Activated CD8-positive, alpha-beta T cell treated with anti-CD3 and anti-CD28 coated beads, Interleukin-2, amount 10 ng/mL, durations not matched to agents 7 days and 5 days (primary cell): ENCODE measurements at regions not wholly inside any gene's neighbourhood (a gene's known extent, or its start where the extent isn't known, plus 50 kb on each side); places are given as distances from the start of the nearest gene placed in this dataset.
"Not testable (repeated sequence)": the region's sequence is repeated elsewhere in the genome, so short reads cannot be mapped to it uniquely, and the experiment has no call there.

Source experiments
- ATAC-seq: fragments of 150-1000 bp; cut with Tn5 transposase; one replicate; pipeline ENCODE4 v1.10.0; 2021; ENCODE audit warnings: moderate library complexity
- CTCF ChIA-PET: fragments of 350-600 bp; sonication (Branson Sonifier 250); formaldehyde crosslinking; loops from one replicate; lab custom pipeline; 2021; ENCODE audit warnings: antibody characterized with exemption; lab: Charles Lee
- POLR2A ChIA-PET: fragments of 350-600 bp; sonication (Branson Sonifier 250); formaldehyde crosslinking; loops from one replicate; lab custom pipeline; 2021; ENCODE audit warnings: antibody characterized with exemption; lab: Charles Lee
- DNase-seq: peaks from one replicate; pipeline ENCODE4 v3.0.0-alpha.2; 2020
- H3K27ac Mint-ChIP-seq: one replicate; pipeline ENCODE4 v1.8.0; 2021; ENCODE audit warnings: mild to moderate bottlenecking, mixed read lengths
- H3K27me3 Mint-ChIP-seq: one replicate; pipeline ENCODE4 v1.8.0; 2021; ENCODE audit warnings: low read depth, mixed read lengths
- H3K36me3 Mint-ChIP-seq: one replicate; pipeline ENCODE4 v1.8.0; 2021; ENCODE audit warnings: low read depth, mixed read lengths
- H3K4me1 Mint-ChIP-seq: one replicate; pipeline ENCODE4 v1.8.0; 2021; ENCODE audit warnings: low read depth, mixed read lengths
- H3K4me3 Mint-ChIP-seq: one replicate; pipeline ENCODE4 v1.8.0; 2021; ENCODE audit warnings: mild to moderate bottlenecking, mixed read lengths
- H3K9me3 Mint-ChIP-seq: one replicate; pipeline ENCODE4 v1.8.0; 2022; ENCODE audit warnings: mixed read lengths; ENCODE audit not compliant: insufficient read depth

GRCh38 chr5:58317808-58318207 lies 142.1 kb downstream of the PLK2 start:
- DNase-seq (no peak), ATAC-seq (no peak)
- Mint-ChIP-seq H3K36me3 (no peaks in the 10 kb centered on the region), H3K27me3 (peaks cover 4% of the 10 kb centered on the region), H3K4me1 (no peaks in the 10 kb centered on the region), H3K9me3 (no peaks in the 10 kb centered on the region), H3K4me3 (no peak overlapping the region), H3K27ac (no peak overlapping the region)
- ChIA-PET CTCF (no interaction called here), POLR2A (no interaction called here)

DNA sequence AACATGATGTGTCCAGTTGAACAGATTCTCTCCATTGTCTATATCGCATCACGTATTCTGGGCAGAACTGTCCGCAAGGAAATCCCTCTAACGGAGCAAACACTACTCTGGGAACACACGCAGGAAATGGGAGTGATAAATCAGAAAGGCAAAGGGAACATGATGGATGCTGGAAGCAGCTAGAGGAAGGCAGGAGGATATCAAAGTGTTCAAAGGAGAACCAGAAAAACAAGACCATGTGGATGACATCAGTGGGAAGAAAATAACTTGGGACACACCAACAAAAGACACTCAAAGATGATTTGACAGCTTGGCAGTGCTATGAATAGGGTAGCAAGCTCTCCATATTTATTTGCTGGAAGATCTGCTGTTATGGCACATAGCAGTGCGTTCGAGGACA lies 142.9 kb downstream of the PLK2 start:
- Mint-ChIP-seq H3K36me3 (no peaks in the 10 kb centered on the region), H3K27me3 (peaks cover 4% of the 10 kb centered on the region), H3K4me1 (no peaks in the 10 kb centered on the region), H3K27ac (no peak overlapping the region), H3K9me3 (no peaks in the 10 kb centered on the region), H3K4me3 (no peak overlapping the region)
- ChIA-PET CTCF (no interaction called here), POLR2A (no interaction called here)
- ATAC-seq: no peak
- DNase-seq: no peak

DNA sequence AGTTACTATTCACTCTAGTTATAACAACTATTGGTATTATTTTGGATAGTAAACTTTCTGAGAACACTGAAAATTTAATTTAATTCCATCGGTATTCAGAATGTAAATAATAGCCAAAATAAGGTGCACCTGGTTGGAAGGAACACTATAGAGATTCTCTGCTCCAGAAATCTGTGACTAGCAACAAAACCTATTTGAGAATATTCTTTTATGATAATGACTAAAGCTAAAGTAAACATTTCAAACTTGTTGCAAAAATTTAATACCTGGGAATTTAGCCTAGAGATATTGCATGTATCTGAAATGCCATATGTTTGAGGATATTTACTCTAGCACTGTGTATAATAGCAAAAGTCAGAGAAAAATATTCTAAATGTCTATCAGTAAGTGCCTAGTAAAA lies 144.1 kb downstream of the PLK2 start:
- no peak for ATAC-seq
- no peak overlapping the region for H3K4me3 Mint-ChIP-seq
- H3K27me3 Mint-ChIP-seq: no peaks in the 10 kb centered on the region
- no peak overlapping the region for H3K27ac Mint-ChIP-seq
- no peaks in the 10 kb centered on the region for H3K36me3 Mint-ChIP-seq
- no peak for DNase-seq
- CTCF ChIA-PET: no interaction called here
- POLR2A ChIA-PET: no interaction called here
- no peaks in the 10 kb centered on the region for H3K9me3 Mint-ChIP-seq
- no peaks in the 10 kb centered on the region for H3K4me1 Mint-ChIP-seq

DNA sequence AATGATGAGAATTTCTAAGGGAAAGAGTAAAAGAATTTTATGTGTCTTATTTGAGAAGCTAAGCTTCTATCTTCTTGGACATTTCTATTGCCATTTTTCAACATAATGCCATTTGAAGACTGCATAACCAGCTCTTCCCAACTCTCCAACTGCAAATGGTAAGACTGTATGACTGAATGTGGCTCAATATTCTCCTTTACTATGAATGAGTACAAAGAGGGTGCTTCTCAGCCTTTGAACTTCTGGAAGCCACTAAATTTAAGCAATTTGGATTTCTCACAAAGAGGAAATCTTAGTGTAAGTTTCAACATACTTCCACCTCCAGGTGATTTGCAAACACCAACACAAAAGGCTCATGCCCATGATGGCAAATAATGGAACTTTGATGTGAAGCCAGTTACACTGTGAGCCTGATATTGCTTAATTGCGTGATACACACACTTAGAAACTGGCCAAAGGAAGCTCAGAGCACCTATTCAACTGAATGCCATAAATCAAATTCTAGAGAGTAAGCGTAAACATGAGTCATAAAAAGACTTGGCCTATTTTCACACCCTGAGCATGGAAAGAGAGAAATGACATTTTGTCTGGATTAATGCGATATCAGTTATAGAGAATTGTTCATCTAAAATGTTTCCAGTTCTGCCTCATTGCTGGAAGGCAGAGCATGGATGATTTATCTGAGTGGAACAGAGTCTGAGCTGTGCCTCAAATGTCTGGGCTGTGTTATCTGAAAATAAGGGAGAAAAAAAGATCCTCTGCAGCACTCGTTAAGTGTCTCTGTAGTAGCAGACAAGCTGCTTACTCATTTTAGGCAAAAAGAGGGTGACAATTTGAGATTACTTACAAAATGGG lies 145.3 kb downstream of the PLK2 start:
- DNase-seq (no peak), ATAC-seq (no peak)
- Mint-ChIP-seq H3K4me3 (no peak overlapping the region), H3K27me3 (no peaks in the 10 kb centered on the region), H3K27ac (no peak overlapping the region), H3K9me3 (no peaks in the 10 kb centered on the region), H3K4me1 (no peaks in the 10 kb centered on the region), H3K36me3 (no peaks in the 10 kb centered on the region)
- POLR2A ChIA-PET: no interaction called here
- CTCF ChIA-PET: no interaction called here

DNA sequence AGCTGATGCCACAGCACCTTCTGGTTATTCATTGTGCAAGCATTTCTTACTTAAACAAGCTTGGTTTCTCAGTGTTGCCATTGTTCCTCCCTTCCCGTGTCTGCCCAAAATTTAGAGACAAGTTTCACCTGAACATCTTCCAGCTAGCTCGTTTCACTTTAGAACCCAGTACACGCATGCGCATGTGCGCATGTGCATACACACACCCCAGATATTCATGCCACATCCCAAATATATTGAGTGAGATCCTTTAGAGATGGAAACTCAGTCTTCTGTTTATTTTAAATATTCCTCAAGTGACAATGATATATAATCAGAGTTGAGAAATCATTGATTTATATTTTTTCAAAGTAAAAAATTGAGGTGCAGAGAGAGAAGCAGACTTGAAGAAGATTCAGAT lies 147.6 kb downstream of the PLK2 start:
- ChIA-PET POLR2A (no interaction called here), CTCF (no interaction called here)
- no peak overlapping the region for H3K27ac Mint-ChIP-seq
- no peaks in the 10 kb centered on the region for H3K36me3 Mint-ChIP-seq
- no peaks in the 10 kb centered on the region for H3K4me1 Mint-ChIP-seq
- no peak for DNase-seq
- H3K27me3 Mint-ChIP-seq: peaks cover 2% of the 10 kb centered on the region
- ATAC-seq: no peak
- no peak overlapping the region for H3K4me3 Mint-ChIP-seq
- H3K9me3 Mint-ChIP-seq: no peaks in the 10 kb centered on the region

GRCh38 chr5:58311526-58311925 lies 148.4 kb downstream of the PLK2 start:
- POLR2A ChIA-PET: no interaction called here
- ATAC-seq (no peak), DNase-seq (no peak)
- Mint-ChIP-seq H3K4me1 (no peaks in the 10 kb centered on the region), H3K9me3 (no peaks in the 10 kb centered on the region), H3K36me3 (no peaks in the 10 kb centered on the region), H3K27me3 (peaks cover 2% of the 10 kb centered on the region), H3K4me3 (no peak overlapping the region), H3K27ac (no peak overlapping the region)
- CTCF ChIA-PET: no interaction called here

- POLR2A ChIA-PET, H3K4me3 Mint-ChIP-seq, H3K36me3 Mint-ChIP-seq, H3K4me1 Mint-ChIP-seq, H3K27ac Mint-ChIP-seq, H3K27me3 Mint-ChIP-seq, H3K9me3 Mint-ChIP-seq, ATAC-seq, DNase-seq, CTCF ChIA-PET: not testable (repeated sequence)
Measured at GRCh38 chr5:58308384-58308783, 151.5 kb downstream of the PLK2 start.

DNA sequence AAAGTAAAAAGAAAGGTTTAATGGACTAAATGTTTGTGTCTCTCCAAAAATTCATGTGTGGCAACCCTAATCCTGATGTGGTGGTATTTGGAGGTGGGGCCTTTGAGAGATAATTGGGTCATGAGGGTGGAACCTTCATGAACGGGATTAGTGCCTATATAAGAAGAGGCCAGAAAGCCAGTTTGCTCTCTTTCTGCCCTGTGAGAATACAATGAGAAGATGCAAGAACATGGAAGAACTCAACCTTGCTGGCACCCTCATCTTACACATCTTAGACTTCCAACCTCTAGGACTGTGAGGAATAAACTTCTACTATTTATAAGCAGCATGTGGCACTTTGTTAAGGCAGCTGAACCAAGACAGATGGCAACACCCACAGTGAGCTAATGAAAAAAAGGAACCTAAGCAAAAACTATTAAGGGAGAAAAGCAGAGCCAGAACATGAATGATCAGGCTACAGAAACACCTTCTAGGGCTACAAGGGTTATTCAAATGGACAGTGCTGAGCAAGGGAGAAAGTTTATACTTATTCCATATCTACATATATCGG lies 159.5 kb downstream of the PLK2 start:
- ATAC-seq (no peak), DNase-seq (no peak)
- POLR2A ChIA-PET: no interaction called here
- Mint-ChIP-seq H3K4me1 (no peaks in the 10 kb centered on the region), H3K36me3 (no peaks in the 10 kb centered on the region), H3K27ac (no peak overlapping the region), H3K9me3 (no peaks in the 10 kb centered on the region), H3K4me3 (no peak overlapping the region), H3K27me3 (no peaks in the 10 kb centered on the region)
- CTCF ChIA-PET: no interaction called here

- ChIA-PET CTCF (no interaction called here), POLR2A (no interaction called here)
- H3K27ac Mint-ChIP-seq: no peak overlapping the region
- H3K27me3 Mint-ChIP-seq: no peaks in the 10 kb centered on the region
- DNase-seq (no peak), ATAC-seq (no peak)
- no peak overlapping the region for H3K4me3 Mint-ChIP-seq
- no peaks in the 10 kb centered on the region for H3K4me1 Mint-ChIP-seq
- H3K36me3 Mint-ChIP-seq: no peaks in the 10 kb centered on the region
- no peaks in the 10 kb centered on the region for H3K9me3 Mint-ChIP-seq
Measured at GRCh38 chr5:58299256-58299655, 160.6 kb downstream of the PLK2 start.

- no peak for ATAC-seq
- no peaks in the 10 kb centered on the region for H3K36me3 Mint-ChIP-seq
- H3K4me1 Mint-ChIP-seq: no peaks in the 10 kb centered on the region
- no peak for DNase-seq
- no peak overlapping the region for H3K4me3 Mint-ChIP-seq
- ChIA-PET POLR2A (no interaction called here), CTCF (no interaction called here)
- no peaks in the 10 kb centered on the region for H3K27me3 Mint-ChIP-seq
- no peak overlapping the region for H3K27ac Mint-ChIP-seq
- H3K9me3 Mint-ChIP-seq: no peaks in the 10 kb centered on the region
Measured at GRCh38 chr5:58294598-58295305, 165.1 kb downstream of the PLK2 start.

- H3K36me3 Mint-ChIP-seq, H3K9me3 Mint-ChIP-seq, H3K27ac Mint-ChIP-seq, ATAC-seq, CTCF ChIA-PET, H3K4me3 Mint-ChIP-seq, DNase-seq, POLR2A ChIA-PET, H3K4me1 Mint-ChIP-seq, H3K27me3 Mint-ChIP-seq: not testable (repeated sequence)
Measured at GRCh38 chr5:58288275-58288674, 171.6 kb downstream of the PLK2 start.

- Mint-ChIP-seq H3K4me1 (no peaks in the 10 kb centered on the region), H3K36me3 (no peaks in the 10 kb centered on the region), H3K27me3 (no peaks in the 10 kb centered on the region), H3K27ac (no peak overlapping the region), H3K4me3 (no peak overlapping the region), H3K9me3 (no peaks in the 10 kb centered on the region)
- CTCF ChIA-PET: no interaction called here
- DNase-seq (no peak), ATAC-seq (no peak)
- POLR2A ChIA-PET: no interaction called here
Measured at GRCh38 chr5:58286741-58287140, 173.1 kb downstream of the PLK2 start.
